ENCODE measurements at regions not wholly inside any gene's neighbourhood (a gene's known extent, or its start where the extent isn't known, plus 50 kb on each side); places are given as distances from the start of the nearest gene placed in this dataset.

DNA sequence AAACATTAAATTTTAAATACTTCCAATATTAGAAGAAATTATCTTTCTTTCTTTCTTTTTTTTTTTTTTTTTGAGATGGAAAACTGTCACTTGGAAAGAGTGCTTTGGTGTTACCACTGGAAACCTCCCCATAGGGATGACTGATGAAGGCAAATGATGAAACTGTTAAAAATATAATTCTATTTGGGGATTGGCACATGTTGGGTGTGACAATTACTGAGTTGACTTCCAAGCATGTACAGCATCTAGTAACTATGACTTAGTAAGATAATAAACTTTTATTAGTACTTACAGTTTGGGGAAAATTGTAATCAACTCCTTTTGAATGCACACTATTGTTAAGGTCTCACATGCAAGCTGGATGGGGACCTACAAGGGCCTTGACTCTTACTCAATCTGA is 592.5 kb downstream of the KCTD12 start:
- no peaks in the 10 kb centered on the region for H3K36me3 ChIP-seq
- TF ChIP-seq, protein P1, sequence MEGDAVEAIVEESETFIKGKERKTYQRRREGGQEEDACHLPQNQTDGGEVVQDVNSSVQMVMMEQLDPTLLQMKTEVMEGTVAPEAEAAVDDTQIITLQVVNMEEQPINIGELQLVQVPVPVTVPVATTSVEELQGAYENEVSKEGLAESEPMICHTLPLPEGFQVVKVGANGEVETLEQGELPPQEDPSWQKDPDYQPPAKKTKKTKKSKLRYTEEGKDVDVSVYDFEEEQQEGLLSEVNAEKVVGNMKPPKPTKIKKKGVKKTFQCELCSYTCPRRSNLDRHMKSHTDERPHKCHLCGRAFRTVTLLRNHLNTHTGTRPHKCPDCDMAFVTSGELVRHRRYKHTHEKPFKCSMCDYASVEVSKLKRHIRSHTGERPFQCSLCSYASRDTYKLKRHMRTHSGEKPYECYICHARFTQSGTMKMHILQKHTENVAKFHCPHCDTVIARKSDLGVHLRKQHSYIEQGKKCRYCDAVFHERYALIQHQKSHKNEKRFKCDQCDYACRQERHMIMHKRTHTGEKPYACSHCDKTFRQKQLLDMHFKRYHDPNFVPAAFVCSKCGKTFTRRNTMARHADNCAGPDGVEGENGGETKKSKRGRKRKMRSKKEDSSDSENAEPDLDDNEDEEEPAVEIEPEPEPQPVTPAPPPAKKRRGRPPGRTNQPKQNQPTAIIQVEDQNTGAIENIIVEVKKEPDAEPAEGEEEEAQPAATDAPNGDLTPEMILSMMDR (IDR thresholded peaks at IDR 0.05), result no peak
- TF ChIP-seq POLR2A (IDR thresholded peaks at IDR 0.05), result no peak
- no peaks in the 10 kb centered on the region for H3K4me1 ChIP-seq
- no peak overlapping the region for H3K4me3 ChIP-seq
- no peak for DNase-seq
- no peaks in the 10 kb centered on the region for H3K9me3 ChIP-seq
- H3K27me3 ChIP-seq, result no peaks in the 10 kb centered on the region
- H3K27ac ChIP-seq, result no peak overlapping the region

DNA sequence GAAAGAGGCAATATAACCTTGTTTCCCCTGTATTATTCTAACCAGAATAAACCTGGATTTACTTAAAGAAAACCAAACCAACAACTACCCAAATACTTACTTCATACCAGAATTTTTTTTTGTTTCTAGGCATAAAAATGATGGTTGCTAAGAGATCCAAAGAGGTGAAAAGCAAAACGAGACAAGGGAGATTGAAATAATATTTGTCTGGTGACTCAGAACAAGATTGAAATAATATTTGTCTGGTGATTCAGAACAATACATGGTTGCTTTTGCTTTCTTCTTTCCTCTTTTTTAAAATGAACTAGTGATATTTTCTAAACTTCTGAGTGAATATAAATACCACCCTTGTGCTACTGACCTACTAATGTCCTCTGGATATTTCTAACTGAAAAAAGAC is 592.9 kb downstream of the KCTD12 start:
- no peaks in the 10 kb centered on the region for H3K4me1 ChIP-seq
- no peak for DNase-seq
- no peaks in the 10 kb centered on the region for H3K9me3 ChIP-seq

DNA sequence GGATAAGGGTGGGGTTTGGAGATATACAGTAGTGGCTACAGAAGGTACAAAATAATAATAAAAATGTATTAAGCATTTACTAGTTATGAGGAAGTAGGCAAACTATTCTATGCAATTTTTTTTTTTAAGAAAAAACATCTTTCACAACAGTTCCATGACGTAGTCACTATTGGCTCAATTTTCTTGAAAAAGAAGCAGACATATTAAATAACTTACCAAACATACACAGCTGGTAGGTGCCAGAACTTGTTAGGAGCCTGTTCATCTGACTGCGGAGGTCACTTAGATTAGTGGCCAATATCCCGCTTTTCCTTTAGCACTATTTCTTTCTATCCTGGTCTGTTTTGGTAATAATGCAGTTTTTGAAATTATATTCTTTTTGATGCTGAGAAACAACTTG is 593.5 kb downstream of the KCTD12 start:
- no peak for TF ChIP-seq POLR2A (IDR thresholded peaks at IDR 0.05)
- TF ChIP-seq, protein P1 (IDR thresholded peaks at IDR 0.05), result no peak
- Histone ChIP-seq H3K4me1 (no peaks in the 10 kb centered on the region), H3K9me3 (no peaks in the 10 kb centered on the region), H3K4me3 (no peak overlapping the region), H3K27ac (no peak overlapping the region), H3K36me3 (no peaks in the 10 kb centered on the region), H3K27me3 (no peaks in the 10 kb centered on the region)
- no peak for DNase-seq

More for the DNA sequence above, 592.9 kb downstream of the KCTD12 start:
- Histone ChIP-seq H3K27me3 (no peaks in the 10 kb centered on the region), H3K27ac (no peak overlapping the region), H3K4me3 (no peak overlapping the region), H3K36me3 (no peaks in the 10 kb centered on the region)
- TF ChIP-seq, protein P1 (IDR thresholded peaks at IDR 0.05), result no peak
- TF ChIP-seq POLR2A (IDR thresholded peaks at IDR 0.05), result no peak

DNA sequence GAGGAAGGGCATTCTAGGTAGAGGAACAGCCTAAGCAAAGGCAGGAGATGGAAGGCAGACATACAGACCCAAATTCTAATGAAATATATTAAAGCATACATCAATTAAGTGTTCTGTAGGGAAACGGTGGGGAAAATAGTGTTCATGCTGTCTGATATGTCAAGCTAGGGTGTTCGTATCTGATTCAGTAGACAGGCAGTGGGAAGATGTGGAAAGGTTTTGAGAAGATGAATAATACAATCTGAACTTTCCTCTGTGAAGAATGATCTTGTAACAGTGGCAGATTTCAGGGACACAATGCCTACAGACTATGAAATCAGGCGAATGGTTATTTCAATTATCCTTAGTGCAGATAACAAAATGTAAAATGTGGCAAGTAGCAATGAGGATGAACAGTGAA is 594.2 kb downstream of the KCTD12 start:
- Histone ChIP-seq H3K36me3 (no peaks in the 10 kb centered on the region), H3K4me1 (no peaks in the 10 kb centered on the region), H3K9me3 (no peaks in the 10 kb centered on the region), H3K4me3 (no peak overlapping the region), H3K27me3 (no peaks in the 10 kb centered on the region), H3K27ac (no peak overlapping the region)
- TF ChIP-seq, protein P1 (IDR thresholded peaks at IDR 0.05), result no peak
- no peak for TF ChIP-seq POLR2A (IDR thresholded peaks at IDR 0.05)
- no peak for DNase-seq

DNA sequence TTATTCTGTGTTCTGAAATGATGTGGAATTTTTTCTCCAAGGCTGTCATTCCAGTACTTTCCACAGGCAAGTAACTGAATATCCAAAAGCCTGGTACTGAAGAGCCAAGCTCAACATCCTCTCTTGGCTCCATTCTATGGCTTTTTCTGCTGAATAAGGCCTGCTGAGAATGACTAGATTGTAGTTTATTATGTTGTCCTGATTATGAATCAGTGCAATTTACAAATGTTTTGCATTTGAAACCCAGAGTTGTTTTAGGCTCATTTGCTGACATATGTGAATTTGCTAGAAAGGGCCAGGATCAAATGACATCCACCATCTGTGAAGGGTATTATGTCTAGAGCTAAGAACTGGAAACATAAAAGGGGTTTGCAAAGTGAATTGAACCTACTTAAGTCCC is 596.6 kb downstream of the KCTD12 start:
- H3K27ac ChIP-seq, result no peak overlapping the region
- no peaks in the 10 kb centered on the region for H3K4me1 ChIP-seq
- TF ChIP-seq, protein P1 (IDR thresholded peaks at IDR 0.05), result no peak
- no peak for DNase-seq
- H3K36me3 ChIP-seq, result no peaks in the 10 kb centered on the region
- H3K9me3 ChIP-seq, result no peaks in the 10 kb centered on the region
- no peaks in the 10 kb centered on the region for H3K27me3 ChIP-seq
- H3K4me3 ChIP-seq, result no peak overlapping the region

DNA sequence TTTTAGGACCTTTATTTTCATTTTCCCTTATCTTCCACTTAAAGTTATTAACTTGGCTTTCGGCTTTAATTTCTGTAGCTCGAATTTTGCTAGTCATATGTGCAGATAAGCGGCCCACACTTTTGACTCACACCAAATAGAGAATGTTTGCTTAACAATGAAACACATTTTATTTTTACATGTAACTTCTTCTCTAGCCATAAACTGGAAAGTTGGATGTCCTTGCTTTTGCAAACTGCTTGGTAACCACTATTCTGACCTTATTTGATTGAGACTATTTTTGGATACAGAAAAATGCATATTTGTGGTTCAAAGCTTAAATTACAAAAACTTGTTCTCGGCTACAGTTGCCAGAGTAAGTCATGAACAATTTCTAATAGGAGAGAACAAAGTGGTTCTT is 600.0 kb downstream of the KCTD12 start:
- H3K36me3 ChIP-seq, result no peaks in the 10 kb centered on the region
- no peaks in the 10 kb centered on the region for H3K9me3 ChIP-seq
- no peak overlapping the region for H3K4me3 ChIP-seq
- no peaks in the 10 kb centered on the region for H3K4me1 ChIP-seq
- no peak for DNase-seq
- no peak overlapping the region for H3K27ac ChIP-seq
- TF ChIP-seq, protein P1 (IDR thresholded peaks at IDR 0.05), result no peak
- no peak for TF ChIP-seq POLR2A (IDR thresholded peaks at IDR 0.05)
- H3K27me3 ChIP-seq, result no peaks in the 10 kb centered on the region

All from Peyer's patch (tissue), 4 donors.